OCI-LY1 (cell line): ENCODE measurements at regions not wholly inside any gene's neighbourhood (a gene's known extent, or its start where the extent isn't known, plus 50 kb on each side); places are given as distances from the start of the nearest gene placed in this dataset.

Experiments used
- H2AFZ ChIP-seq: fragments of 200-600 bp; sonication (generic), shearing (Covaris generic); 2 replicates; pipeline ENCODE4 v1.6.0; 2014; ENCODE audit warnings: antibody characterized with exemption, mild to moderate bottlenecking, low read length
- H3F3A ChIP-seq: fragments of 200-600 bp; sonication (generic), shearing (Covaris generic); 2 replicates; pipeline ENCODE4 v1.6.0; 2014; ENCODE audit warnings: mild to moderate bottlenecking, antibody characterized with exemption, low read length, moderate library complexity; ENCODE audit not compliant: insufficient read depth
- H3K27ac ChIP-seq: fragments of 200-600 bp; sonication (generic); 2 replicates; pipeline ENCODE4 v1.5.1; 2014; ENCODE audit warnings: low read length, mixed run types, mild to moderate bottlenecking, low read depth; ENCODE audit not compliant: poor library complexity, severe bottlenecking
- H3K27me3 ChIP-seq: fragments of 200-600 bp; sonication (generic); 2 replicates; pipeline ENCODE4 v1.6.0; 2014; ENCODE audit warnings: antibody characterized with exemption, mild to moderate bottlenecking, low read length, moderate library complexity; ENCODE audit not compliant: insufficient read depth
- H3K36me3 ChIP-seq: fragments of 200-600 bp; sonication (generic); 2 replicates; pipeline ENCODE4 v1.6.1; 2014; ENCODE audit warnings: mild to moderate bottlenecking, antibody characterized with exemption, low read length, moderate library complexity, mixed read lengths; ENCODE audit not compliant: insufficient read depth
- H3K4me1 ChIP-seq: fragments of 200-600 bp; sonication (generic); 2 replicates; pipeline ENCODE4 v1.5.1; 2014; ENCODE audit warnings: mild to moderate bottlenecking, low read length, moderate library complexity; ENCODE audit not compliant: insufficient read depth, severe bottlenecking
- H3K4me2 ChIP-seq: fragments of 200-600 bp; sonication (generic), shearing (Covaris generic); 2 replicates; pipeline ENCODE4 v1.6.1; 2014; ENCODE audit warnings: low read length
- H3K4me3 ChIP-seq: fragments of 200-600 bp; sonication (generic); 2 replicates; pipeline ENCODE4 v1.5.1; 2014; ENCODE audit warnings: low read length, low read depth, mild to moderate bottlenecking, mixed read lengths; ENCODE audit not compliant: poor library complexity, severe bottlenecking
- H3K79me2 ChIP-seq: fragments of 200-600 bp; shearing (Covaris generic); 2 replicates; pipeline ENCODE4 v1.6.1; 2016; ENCODE audit warnings: mixed run types, low read length, mixed read lengths; ENCODE audit not compliant: insufficient read depth
- H3K9ac ChIP-seq: fragments of 200-600 bp; sonication (generic), shearing (Covaris generic); 2 replicates; pipeline ENCODE4 v1.6.1; 2014; ENCODE audit warnings: mild to moderate bottlenecking, low read length, mixed read lengths
- H3K9me2 ChIP-seq: fragments of 200-600 bp; sonication (generic), shearing (Covaris generic); 2 replicates; pipeline ENCODE4 v1.6.1; 2014; ENCODE audit warnings: low read depth, mild to moderate bottlenecking, low read length, mixed read lengths
- H3K9me3 ChIP-seq: fragments of 200-600 bp; shearing (Covaris generic); 2 replicates; pipeline ENCODE4 v1.6.1; 2014; ENCODE audit warnings: low read length, mixed read lengths
- H4K20me1 ChIP-seq: fragments of 200-600 bp; sonication (generic), shearing (Covaris generic); 2 replicates; pipeline ENCODE4 v1.6.0; 2016; ENCODE audit warnings: mild to moderate bottlenecking, low read length; ENCODE audit not compliant: insufficient read depth
- EZH2 ChIP-seq: fragments of 200-600 bp; sonication (generic), shearing (Covaris generic); IDR thresholded peaks from 2 replicates; pipeline ENCODE4 v1.8.0; 2017; ENCODE audit warnings: borderline replicate concordance, mixed run types, mild to moderate bottlenecking, antibody characterized with exemption, low read length, moderate library complexity, mixed read lengths
- TF ChIP-seq, protein P1 (sequence below): fragments of 200-600 bp; sonication (generic), shearing (Covaris generic); IDR thresholded peaks from 2 replicates; pipeline ENCODE4 v1.5.1; 2017; ENCODE audit warnings: mild to moderate bottlenecking, antibody characterized with exemption, low read length, moderate library complexity, mixed read lengths

DNA sequence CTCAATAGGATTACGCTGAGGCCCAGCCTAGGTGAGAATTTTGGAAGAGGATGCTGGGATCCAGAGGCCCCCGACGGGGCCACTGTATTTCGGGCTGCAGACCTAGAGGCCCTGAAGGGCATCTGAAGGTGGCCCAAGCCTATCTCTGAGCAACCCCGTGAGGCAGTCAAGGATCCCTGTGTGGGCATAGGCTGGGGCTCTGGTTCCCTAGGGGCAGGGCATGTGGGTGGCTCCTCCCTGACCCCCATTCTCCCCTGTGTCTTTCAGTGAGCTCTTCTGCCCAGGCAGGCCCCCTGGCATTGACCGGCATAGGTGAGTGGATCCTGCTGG is 216.0 kb downstream of the SNRPN start:
- Histone ChIP-seq H3K27me3 (no peaks in the 10 kb centered on the region), H4K20me1 (no peaks in the 10 kb centered on the region), H3K27ac (no peak overlapping the region), H3K9me3 (no peaks in the 10 kb centered on the region), H3F3A (no peaks in the 10 kb centered on the region), H3K79me2 (no peaks in the 10 kb centered on the region), H2AFZ (no peak overlapping the region), H3K4me2 (no peak overlapping the region), H3K9me2 (no peaks in the 10 kb centered on the region), H3K4me1 (no peaks in the 10 kb centered on the region), H3K9ac (no peak overlapping the region), H3K4me3 (no peak overlapping the region), H3K36me3 (no peaks in the 10 kb centered on the region)
- no peak for TF ChIP-seq EZH2
- TF ChIP-seq, protein P1, sequence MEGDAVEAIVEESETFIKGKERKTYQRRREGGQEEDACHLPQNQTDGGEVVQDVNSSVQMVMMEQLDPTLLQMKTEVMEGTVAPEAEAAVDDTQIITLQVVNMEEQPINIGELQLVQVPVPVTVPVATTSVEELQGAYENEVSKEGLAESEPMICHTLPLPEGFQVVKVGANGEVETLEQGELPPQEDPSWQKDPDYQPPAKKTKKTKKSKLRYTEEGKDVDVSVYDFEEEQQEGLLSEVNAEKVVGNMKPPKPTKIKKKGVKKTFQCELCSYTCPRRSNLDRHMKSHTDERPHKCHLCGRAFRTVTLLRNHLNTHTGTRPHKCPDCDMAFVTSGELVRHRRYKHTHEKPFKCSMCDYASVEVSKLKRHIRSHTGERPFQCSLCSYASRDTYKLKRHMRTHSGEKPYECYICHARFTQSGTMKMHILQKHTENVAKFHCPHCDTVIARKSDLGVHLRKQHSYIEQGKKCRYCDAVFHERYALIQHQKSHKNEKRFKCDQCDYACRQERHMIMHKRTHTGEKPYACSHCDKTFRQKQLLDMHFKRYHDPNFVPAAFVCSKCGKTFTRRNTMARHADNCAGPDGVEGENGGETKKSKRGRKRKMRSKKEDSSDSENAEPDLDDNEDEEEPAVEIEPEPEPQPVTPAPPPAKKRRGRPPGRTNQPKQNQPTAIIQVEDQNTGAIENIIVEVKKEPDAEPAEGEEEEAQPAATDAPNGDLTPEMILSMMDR, result no peak

DNA sequence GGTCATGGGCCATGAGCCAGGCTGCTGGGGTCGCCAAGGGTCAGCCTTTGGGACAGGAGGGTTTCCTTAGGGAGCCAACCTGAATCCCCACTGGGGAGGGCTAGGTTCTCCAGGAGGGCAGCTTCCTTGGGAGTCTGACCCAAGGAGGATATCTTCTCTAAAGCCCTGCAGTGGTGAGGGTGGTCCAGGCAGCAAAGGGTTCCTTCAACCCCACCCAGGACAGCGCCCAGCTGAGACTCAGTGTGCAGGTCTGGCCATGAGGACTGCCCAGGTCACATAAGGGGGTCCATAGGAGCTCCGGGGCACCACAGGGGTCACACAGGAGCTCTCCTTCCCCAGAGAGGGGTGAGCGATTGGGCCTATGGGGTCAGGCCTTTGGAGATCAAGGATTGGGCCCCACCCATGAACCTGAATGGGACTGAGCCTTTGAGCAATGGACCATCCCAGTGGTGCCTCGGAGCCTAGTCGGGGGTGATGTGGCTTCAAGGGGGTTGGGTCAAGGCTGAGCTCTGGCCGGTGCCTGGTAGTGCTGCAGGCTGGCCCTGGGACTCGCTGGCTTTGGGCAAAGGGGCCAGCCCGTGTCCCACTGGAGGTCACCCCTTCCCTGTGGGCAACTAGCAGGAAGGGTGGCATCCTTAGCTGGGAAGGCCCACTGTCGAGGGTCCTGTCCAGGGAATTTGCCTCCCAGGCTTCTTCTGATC is 216.5 kb downstream of the SNRPN start:
- Histone ChIP-seq H2AFZ (no peak overlapping the region), H4K20me1 (no peaks in the 10 kb centered on the region), H3K27me3 (no peaks in the 10 kb centered on the region), H3K9ac (no peak overlapping the region), H3K79me2 (no peaks in the 10 kb centered on the region), H3K9me3 (no peaks in the 10 kb centered on the region), H3K4me3 (no peak overlapping the region), H3K4me1 (no peaks in the 10 kb centered on the region), H3K27ac (no peak overlapping the region), H3K36me3 (no peaks in the 10 kb centered on the region), H3K9me2 (no peaks in the 10 kb centered on the region), H3F3A (no peaks in the 10 kb centered on the region), H3K4me2 (no peak overlapping the region)
- TF ChIP-seq EZH2, result no peak
- TF ChIP-seq, protein P1, result no peak

DNA sequence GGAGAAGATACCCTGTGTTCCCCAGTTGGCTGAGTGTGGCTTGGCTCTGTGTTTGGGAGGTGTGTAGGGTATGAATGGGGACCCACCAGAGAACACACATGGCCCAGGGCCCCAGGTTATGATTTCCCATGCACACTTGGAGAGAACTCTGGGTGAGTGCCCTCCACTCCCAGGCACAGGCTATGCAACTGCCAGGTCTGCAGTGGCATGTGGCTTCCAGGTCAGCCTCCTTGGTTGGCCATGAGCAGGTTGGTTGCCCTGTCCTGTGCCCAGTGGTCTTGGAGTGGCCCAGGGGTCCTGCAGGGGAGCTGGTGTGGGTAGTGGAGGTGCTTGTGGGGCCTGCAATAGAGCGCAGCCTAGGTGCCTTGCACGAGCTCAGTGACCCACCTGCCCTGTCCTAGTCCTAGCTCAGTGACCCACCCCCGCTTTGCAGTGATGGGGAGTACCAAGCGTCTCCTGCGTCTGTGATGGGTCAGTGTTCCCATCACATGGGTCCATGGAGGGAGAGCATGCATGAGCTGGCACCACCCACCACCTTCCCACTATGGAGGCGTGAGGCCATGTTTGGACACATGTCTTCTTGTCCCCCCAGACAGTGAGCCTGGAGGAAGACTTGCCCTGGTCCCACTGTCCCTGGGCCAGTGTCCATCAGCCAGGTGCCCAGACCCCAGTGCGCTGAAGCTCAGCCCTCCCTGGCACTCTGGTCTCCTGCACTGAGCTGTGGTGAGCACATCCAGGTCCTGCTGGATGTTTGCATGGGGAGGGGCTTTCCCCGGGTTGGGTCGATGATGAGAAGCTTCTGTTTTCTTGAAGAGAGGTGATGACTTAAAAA is 217.3 kb downstream of the SNRPN start:
- Histone ChIP-seq H3F3A (no peaks in the 10 kb centered on the region), H3K4me2 (no peak overlapping the region), H3K79me2 (no peaks in the 10 kb centered on the region), H3K9me3 (no peaks in the 10 kb centered on the region), H2AFZ (no peak overlapping the region), H3K4me3 (no peak overlapping the region), H3K27me3 (no peaks in the 10 kb centered on the region), H3K36me3 (no peaks in the 10 kb centered on the region), H3K27ac (no peak overlapping the region), H3K4me1 (no peaks in the 10 kb centered on the region), H3K9ac (no peak overlapping the region), H3K9me2 (no peaks in the 10 kb centered on the region), H4K20me1 (no peaks in the 10 kb centered on the region)
- no peak for TF ChIP-seq EZH2
- TF ChIP-seq, protein P1, result no peak
